Bone marrow (tissue), 2 donors: ENCODE measurements at regions not wholly inside any gene's neighbourhood (a gene's known extent, or its start where the extent isn't known, plus 50 kb on each side); places are given as distances from the start of the nearest gene placed in this dataset.
"Not testable (repeated sequence)": the region's sequence is repeated elsewhere in the genome, so short reads cannot be mapped to it uniquely, and the experiment has no call there.

ENCODE experiments used
- DNase-seq, 2 donors: peaks; one replicate each; lab custom pipeline; 2025; lab: John Stamatoyannopoulos, UW

GRCh38 chr3:139116631-139117030 is 71.9 kb upstream of the PRR23C start:
- not testable (repeated sequence) for DNase-seq

DNA sequence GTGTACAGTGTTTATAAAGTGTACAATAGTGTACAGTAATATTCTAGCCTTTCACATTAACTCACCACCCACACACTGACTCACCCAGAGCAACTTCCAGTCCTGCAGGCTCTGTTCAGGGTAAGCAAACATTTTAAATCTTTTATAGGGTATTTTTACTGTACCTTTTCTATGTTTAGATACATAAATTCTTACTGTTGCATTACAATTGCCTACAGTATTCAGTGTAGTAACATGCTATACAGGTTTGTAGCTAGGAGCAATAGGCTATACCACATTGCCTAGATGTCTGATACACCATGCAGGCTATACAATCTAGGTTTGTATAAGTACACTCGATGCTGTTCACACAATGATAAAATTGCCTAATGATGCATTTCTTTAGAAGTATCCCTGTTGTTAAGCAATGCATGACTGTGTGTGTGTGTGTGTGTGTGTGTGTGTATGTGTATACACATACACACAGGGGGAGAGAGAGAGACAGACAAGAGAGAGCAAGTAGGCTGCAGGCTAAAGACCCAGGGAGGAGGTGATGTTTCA is 72.5 kb upstream of the PRR23C start:
- no peak for DNase-seq

- DNase-seq, result no peak
These were observed 73.4 kb upstream of the PRR23C start for GRCh38 chr3:139117883-139118760.

- DNase-seq, result no peak
These were observed 74.1 kb upstream of the PRR23C start for GRCh38 chr3:139118835-139119234.

- DNase-seq, result no peak
These were observed 74.8 kb upstream of the PRR23C start for GRCh38 chr3:139119331-139120025.

- DNase-seq, result no peak
These were observed 75.7 kb upstream of the PRR23C start for GRCh38 chr3:139120086-139121056.

GRCh38 chr3:139121513-139122220 is 77.0 kb upstream of the PRR23C start:
- no peak for DNase-seq

DNA sequence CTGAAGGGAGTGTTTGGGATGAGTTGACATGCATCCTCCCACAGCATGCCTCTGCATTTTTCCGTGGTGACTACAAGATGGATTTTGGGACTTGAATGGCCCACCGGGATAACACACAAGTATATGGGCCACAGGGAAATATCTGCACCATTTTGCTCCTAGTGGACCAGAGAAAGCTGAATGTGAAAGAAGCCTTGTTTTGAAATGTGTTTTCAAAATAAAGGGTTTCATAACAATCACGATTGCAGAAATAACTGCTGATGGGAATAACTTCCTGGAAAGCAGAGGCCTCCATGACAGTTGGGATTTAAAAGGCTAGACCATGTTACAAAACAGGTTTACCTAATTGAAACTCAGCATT is 77.5 kb upstream of the PRR23C start:
- DNase-seq, result no peak

GRCh38 chr3:139122612-139123011 is 77.9 kb upstream of the PRR23C start:
- no peak for DNase-seq

DNA sequence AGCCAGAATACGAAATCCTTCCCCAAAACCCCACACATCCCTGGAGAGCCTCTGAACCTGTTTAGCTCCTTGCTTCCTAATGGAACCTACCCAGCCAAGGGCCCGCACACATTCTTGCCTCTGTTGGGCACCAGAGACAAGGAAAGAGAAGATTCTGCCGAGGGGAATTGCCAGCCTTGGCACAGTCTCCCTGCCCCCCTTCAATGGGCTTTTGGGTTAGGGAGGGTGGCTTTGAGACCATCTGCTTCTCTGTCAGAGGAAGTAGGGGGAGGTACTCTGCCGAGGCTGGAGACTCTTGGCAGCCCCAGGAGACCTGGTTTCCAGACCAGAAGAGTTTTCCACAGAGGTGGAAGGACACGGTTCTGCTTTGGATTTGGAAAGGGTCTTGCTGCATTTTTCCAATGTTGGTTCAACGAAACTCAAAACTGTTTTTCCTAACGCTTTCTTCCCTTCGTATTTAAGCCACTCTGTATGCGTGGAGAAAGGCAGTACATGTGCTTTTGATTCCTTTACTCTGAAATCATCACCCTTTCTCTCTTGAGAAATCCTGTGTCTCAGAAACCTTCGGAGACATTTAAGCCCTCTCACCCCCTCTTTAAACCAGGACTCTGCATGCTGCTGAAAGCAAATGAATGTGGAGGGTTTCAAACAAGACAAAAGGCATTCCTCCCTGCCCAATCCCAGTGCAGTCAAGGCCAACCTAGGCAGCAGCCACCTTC is 78.8 kb upstream of the PRR23C start:
- no peak for DNase-seq

DNA sequence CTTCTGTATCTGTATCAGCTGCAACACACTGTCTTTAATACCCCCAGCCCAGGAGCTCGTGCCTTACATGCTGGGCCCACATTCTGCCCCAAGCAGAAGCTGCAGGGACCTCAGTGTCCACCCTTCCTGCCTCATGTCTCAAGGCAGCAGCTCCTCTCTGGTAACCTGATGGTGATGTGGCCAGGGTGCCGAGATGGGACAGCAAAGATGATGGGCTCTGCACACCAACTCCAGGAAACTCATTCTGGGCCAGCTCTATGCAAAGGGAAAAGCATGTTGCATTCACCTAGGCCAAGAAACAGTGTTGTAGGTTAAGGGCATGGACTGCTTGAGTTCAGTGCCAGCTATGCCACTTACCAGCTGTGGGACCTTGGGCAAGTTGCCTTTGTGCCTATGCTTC is 79.5 kb upstream of the PRR23C start:
- DNase-seq, result no peak

DNA sequence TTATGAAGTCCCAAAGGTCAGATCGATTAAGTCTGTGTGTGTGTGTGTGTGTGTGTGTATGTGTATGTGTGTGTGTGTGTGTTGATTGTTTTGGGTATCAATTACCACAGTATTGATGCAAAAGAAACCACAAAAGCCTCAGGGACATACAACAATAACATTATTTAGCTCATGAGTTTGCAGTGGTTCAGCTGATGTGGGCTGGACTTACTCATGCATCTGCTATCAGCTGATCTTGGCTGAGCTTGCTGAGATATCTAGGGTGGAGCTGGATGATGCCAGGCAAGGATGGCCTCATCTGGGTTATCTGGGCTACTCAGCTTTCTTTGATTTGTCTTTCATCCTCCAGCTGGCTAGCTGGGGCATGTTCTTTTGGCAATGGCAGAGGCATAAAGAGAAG is 82.4 kb upstream of the PRR23C start:
- no peak for DNase-seq

DNA sequence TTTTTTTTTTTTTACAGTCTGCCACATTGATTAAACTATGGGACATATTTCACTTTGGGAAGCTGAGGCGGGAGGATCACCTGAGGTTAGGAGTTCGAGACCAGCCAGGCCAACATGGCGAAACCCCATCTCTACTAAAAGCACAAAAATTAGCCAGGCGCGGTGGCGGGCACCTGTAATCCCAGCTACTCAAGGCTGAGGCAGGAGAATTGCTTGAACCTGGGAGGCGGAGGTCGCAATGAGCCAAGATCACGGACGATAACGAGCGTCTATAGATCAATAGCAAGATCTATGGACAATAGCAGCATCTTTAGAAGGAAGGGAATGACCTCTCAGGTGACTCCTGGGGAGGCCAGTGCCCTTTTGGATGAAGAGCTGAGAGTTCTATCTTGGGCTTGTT is 82.9 kb upstream of the PRR23C start:
- not testable (repeated sequence) for DNase-seq

DNA sequence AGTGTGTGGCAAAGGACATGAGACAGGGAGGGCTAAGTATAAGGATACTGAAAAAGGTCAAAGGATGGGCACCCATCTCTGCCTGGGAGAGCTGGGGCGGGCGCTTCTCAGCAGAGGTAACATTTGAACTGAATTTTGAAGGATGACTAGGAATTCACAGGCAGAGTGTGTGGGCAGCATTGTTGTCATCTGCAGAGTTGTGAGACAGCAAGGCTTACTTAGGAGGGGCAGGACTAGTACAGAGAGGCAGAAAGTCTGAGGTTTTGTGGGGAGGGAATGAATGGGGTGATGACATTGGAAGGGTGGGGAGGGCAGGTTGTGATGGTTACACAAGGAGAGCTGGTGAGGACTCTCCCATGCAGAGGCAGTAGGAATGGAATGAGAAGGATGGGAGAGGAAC is 84.1 kb upstream of the PRR23C start:
- DNase-seq, result no peak

DNA sequence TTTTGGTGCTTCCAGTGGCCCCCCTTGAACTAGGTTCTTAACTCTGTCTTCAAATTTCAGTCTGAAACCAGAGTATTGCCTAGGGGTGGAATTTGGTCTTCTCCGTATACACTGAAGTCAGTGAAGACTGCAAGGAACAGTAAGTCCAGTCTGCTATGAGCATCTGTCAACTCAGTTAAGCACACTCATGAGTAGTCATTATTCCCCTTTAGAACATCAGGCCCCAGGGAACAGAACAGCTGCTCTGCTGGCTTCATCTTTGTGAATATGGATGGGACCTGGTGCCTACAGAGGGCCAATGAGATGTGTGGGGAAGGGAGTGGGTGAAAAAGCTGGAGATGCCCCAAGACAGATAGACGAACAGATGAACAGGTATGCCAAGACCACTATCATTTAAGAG is 85.2 kb upstream of the PRR23C start:
- no peak for DNase-seq

- DNase-seq, result no peak
These were observed 85.9 kb upstream of the PRR23C start for GRCh38 chr3:139130390-139131140.

- no peak for DNase-seq
These were observed 87.3 kb upstream of the PRR23C start for GRCh38 chr3:139131951-139132350.

GRCh38 chr3:139132976-139133375 is 88.3 kb upstream of the PRR23C start:
- DNase-seq, result no peak

DNA sequence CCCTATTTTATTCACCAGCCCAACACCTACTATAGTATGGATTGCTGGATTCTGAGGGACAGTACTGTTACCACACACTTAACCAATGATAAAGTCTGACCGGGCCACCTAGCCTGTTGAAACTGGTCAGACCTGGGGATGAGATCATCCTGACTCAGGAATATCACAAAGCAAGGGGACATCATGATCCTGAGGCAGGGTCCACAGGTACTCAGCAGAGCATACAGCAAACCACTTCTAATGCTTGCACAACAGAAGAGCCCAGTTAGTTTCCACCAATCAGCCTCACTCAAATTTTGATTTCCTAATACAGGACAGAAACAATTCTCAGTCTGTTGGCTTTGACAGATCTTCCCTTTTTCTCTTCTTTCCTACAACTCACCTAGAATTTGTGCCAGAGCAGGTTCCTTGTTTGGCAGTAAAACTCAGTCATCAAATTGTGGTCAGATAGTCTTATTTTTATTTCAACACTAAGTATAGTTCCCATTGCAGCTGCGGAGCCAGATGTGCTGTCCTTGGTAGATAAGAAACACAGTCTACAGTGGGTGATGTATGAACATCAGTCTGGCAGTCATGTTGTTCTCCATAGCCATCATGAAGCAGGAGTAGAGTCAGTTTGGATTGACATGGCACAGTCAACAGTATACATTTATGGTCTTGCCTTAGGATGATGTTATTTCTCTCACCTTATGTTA is 90.1 kb upstream of the PRR23C start:
- no peak for DNase-seq
